ENCODE measurements at regions not wholly inside any gene's neighbourhood (a gene's known extent, or its start where the extent isn't known, plus 50 kb on each side); places are given as distances from the start of the nearest gene placed in this dataset.

DNA sequence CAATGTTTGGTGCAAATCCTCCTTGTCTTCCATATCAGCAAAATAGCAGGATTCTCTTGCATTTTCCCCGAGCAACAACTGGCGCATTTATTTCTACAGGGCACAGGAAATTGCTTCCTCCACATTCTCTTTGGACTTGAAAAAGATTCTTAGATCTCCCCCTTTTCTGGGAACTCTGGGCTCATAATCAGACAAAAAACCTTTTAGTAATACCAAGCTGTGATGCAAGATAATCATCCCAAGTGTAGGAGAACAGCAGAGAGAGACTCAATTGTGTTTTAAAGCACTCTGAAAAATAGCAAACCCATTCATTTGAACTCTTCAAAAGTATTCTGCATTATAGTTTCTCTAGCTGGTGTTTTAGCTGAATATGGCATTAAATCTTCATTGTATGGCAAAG lies 419.6 kb upstream of the NPVF start:
- TF ChIP-seq, protein P1, sequence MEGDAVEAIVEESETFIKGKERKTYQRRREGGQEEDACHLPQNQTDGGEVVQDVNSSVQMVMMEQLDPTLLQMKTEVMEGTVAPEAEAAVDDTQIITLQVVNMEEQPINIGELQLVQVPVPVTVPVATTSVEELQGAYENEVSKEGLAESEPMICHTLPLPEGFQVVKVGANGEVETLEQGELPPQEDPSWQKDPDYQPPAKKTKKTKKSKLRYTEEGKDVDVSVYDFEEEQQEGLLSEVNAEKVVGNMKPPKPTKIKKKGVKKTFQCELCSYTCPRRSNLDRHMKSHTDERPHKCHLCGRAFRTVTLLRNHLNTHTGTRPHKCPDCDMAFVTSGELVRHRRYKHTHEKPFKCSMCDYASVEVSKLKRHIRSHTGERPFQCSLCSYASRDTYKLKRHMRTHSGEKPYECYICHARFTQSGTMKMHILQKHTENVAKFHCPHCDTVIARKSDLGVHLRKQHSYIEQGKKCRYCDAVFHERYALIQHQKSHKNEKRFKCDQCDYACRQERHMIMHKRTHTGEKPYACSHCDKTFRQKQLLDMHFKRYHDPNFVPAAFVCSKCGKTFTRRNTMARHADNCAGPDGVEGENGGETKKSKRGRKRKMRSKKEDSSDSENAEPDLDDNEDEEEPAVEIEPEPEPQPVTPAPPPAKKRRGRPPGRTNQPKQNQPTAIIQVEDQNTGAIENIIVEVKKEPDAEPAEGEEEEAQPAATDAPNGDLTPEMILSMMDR (IDR thresholded peaks at IDR 0.05): no peak
- TF ChIP-seq POLR2A (IDR thresholded peaks at IDR 0.05): no peak
